Liver (tissue), 8 donors: ENCODE measurements at regions not wholly inside any gene's neighbourhood (a gene's known extent, or its start where the extent isn't known, plus 50 kb on each side); places are given as distances from the start of the nearest gene placed in this dataset.

ENCODE experiments used
- DNase-seq: peaks from one replicate; pipeline ENCODE4 v3.0.0-alpha.2; 2017; ENCODE audit warnings: low spot score
- H3K27ac ChIP-seq, 2 donors: one replicate each; pipeline ENCODE4 v1.7.0; 2013; ENCODE audit warnings: inconsistent platforms in 2 of 2, low read length in 2 of 2, control low read depth in 1 of 2, low read depth in 1 of 2, mild to moderate bottlenecking in 1 of 2
- H3K27me3 ChIP-seq, 4 donors: one replicate each; pipeline versions ENCODE4 v1.6.1 to v1.7.0; 2013; ENCODE audit warnings: low read length in 3 of 4, inconsistent platforms in 1 of 4, mild to moderate bottlenecking in 1 of 4, moderate library complexity in 1 of 4; ENCODE audit not compliant: control insufficient read depth in 4 of 4, insufficient read depth in 4 of 4
- H3K36me3 ChIP-seq, 4 donors: one replicate each; pipeline versions ENCODE4 v1.6.1 to v1.7.0; 2013; ENCODE audit warnings: low read length in 3 of 4, mild to moderate bottlenecking in 3 of 4, low read depth in 1 of 4, moderate library complexity in 1 of 4; ENCODE audit not compliant: control insufficient read depth in 4 of 4, insufficient read depth in 3 of 4
- H3K4me1 ChIP-seq, 4 donors: one replicate each; pipeline versions ENCODE4 v1.6.1 to v1.7.0; 2013; ENCODE audit warnings: low read length in 3 of 4, mild to moderate bottlenecking in 3 of 4, moderate library complexity in 1 of 4; ENCODE audit not compliant: control insufficient read depth in 4 of 4, insufficient read depth in 4 of 4
- H3K4me3 ChIP-seq, 3 donors: one replicate each; pipeline versions ENCODE4 v1.6.1 to v1.7.0; 2013; ENCODE audit warnings: low read length in 3 of 3, control low read depth in 1 of 3, low read depth in 1 of 3, mild to moderate bottlenecking in 1 of 3
- H3K9ac ChIP-seq, 2 donors: one replicate each; pipeline ENCODE4 v1.7.0; 2013; ENCODE audit warnings: low read length in 2 of 2, mild to moderate bottlenecking in 2 of 2, moderate library complexity in 2 of 2, control low read depth in 1 of 2, low read depth in 1 of 2
- H3K9me3 ChIP-seq, 4 donors: one replicate each; pipeline versions ENCODE4 v1.6.1 to v1.7.0; 2013; ENCODE audit warnings: low read length in 3 of 4; ENCODE audit not compliant: control insufficient read depth in 4 of 4
- ATF3 ChIP-seq: IDR thresholded peaks from 2 replicates; pipeline ENCODE4 v1.6.1; 2016; ENCODE audit warnings: antibody characterized with exemption
- CTCF ChIP-seq: fragments of 150-350 bp; IDR thresholded peaks from 2 replicates; pipeline ENCODE4 v1.5.1; 2017; ENCODE audit warnings: improper control_type of control experiment, low read depth, low read length; ENCODE audit not compliant: missing input control
- FOXA1 ChIP-seq: IDR thresholded peaks from 2 replicates; pipeline ENCODE4 v1.6.1; 2016; ENCODE audit warnings: antibody characterized with exemption
- GABPA ChIP-seq, 2 donors: IDR thresholded peaks in 1 of 2; conservative IDR thresholded peaks in 1 of 2; 2 replicates each; pipeline ENCODE4 v1.6.1; 2016; ENCODE audit warnings: antibody characterized with exemption in 2 of 2, mild to moderate bottlenecking in 1 of 2, moderate library complexity in 1 of 2
- HNF4A ChIP-seq, 2 donors: conservative IDR thresholded peaks; 2 replicates each; pipeline ENCODE4 v1.6.1; 2016; ENCODE audit warnings: antibody characterized with exemption in 2 of 2, mild to moderate bottlenecking in 2 of 2
- HNF4G ChIP-seq: IDR thresholded peaks from 2 replicates; pipeline ENCODE4 v1.6.1; 2016; ENCODE audit warnings: antibody characterized with exemption
- JUND ChIP-seq, 2 donors: IDR thresholded peaks; 2 replicates each; pipeline ENCODE4 v1.6.1; 2016; ENCODE audit warnings: antibody characterized with exemption in 2 of 2
- MAX ChIP-seq: IDR thresholded peaks from 2 replicates; pipeline ENCODE4 v1.6.1; 2016; ENCODE audit warnings: antibody characterized with exemption
- NR2F2 ChIP-seq: IDR thresholded peaks from 2 replicates; pipeline ENCODE4 v1.6.1; 2016; ENCODE audit warnings: antibody characterized with exemption
- RXRA ChIP-seq, 2 donors: IDR thresholded peaks; 2 replicates each; pipeline ENCODE4 v1.6.1; 2017 to 2018; ENCODE audit warnings: antibody characterized with exemption in 2 of 2, mild to moderate bottlenecking in 1 of 2
- SP1 ChIP-seq: IDR thresholded peaks from 2 replicates; pipeline ENCODE4 v1.6.1; 2018; ENCODE audit warnings: antibody characterized with exemption, mild to moderate bottlenecking
- TAF1 ChIP-seq: conservative IDR thresholded peaks from 2 replicates; pipeline ENCODE4 v1.6.1; 2016; ENCODE audit warnings: antibody characterized with exemption, mild to moderate bottlenecking
- YY1 ChIP-seq: IDR thresholded peaks from 2 replicates; pipeline ENCODE4 v1.6.1; 2016; ENCODE audit warnings: antibody characterized with exemption, mild to moderate bottlenecking
- ZBTB33 ChIP-seq: IDR thresholded peaks from 2 replicates; pipeline ENCODE4 v1.6.1; 2016; ENCODE audit warnings: antibody characterized with exemption
- WGBS: extraction: QIAGEN DNeasy Blood & Tissue Kit; methylation state at CpG from one replicate; pipeline ENCODE4 v1.1.7; 2013; 5-methylcytosine and 5-hydroxymethylcytosine counted together
- TF ChIP-seq, protein P1 (sequence below): IDR thresholded peaks from 2 replicates; pipeline ENCODE4 v1.6.1; 2016; ENCODE audit warnings: antibody characterized with exemption, mild to moderate bottlenecking
- donor health status: healthy.
- donor health status: healthy.
- donor health status: healthy.
- donor health status: healthy.
- donor health status: healthy.

GRCh38 chr2:48075631-48076030, 169.3 kb upstream of the FBXO11 start:
- no peaks in the 10 kb centered on the region for H3K4me1 ChIP-seq
- no peak overlapping the region for H3K9ac ChIP-seq
- no peaks in the 10 kb centered on the region for H3K27me3 ChIP-seq
- H3K36me3 ChIP-seq: no peaks in the 10 kb centered on the region
- H3K27ac ChIP-seq: no peak overlapping the region
- no peak overlapping the region for H3K4me3 ChIP-seq
- no peak for DNase-seq
- 95% methylated on average over 2 of the region's 2 CpGs for WGBS
- TF ChIP-seq CTCF (no peak), TAF1 (no peak), RXRA (IDR thresholded peaks at IDR 0.05) (no peak), YY1 (no peak), ZBTB33 (no peak), ATF3 (no peak), JUND (IDR thresholded peaks at IDR 0.05) (no peak)
- TF ChIP-seq, protein P1, sequence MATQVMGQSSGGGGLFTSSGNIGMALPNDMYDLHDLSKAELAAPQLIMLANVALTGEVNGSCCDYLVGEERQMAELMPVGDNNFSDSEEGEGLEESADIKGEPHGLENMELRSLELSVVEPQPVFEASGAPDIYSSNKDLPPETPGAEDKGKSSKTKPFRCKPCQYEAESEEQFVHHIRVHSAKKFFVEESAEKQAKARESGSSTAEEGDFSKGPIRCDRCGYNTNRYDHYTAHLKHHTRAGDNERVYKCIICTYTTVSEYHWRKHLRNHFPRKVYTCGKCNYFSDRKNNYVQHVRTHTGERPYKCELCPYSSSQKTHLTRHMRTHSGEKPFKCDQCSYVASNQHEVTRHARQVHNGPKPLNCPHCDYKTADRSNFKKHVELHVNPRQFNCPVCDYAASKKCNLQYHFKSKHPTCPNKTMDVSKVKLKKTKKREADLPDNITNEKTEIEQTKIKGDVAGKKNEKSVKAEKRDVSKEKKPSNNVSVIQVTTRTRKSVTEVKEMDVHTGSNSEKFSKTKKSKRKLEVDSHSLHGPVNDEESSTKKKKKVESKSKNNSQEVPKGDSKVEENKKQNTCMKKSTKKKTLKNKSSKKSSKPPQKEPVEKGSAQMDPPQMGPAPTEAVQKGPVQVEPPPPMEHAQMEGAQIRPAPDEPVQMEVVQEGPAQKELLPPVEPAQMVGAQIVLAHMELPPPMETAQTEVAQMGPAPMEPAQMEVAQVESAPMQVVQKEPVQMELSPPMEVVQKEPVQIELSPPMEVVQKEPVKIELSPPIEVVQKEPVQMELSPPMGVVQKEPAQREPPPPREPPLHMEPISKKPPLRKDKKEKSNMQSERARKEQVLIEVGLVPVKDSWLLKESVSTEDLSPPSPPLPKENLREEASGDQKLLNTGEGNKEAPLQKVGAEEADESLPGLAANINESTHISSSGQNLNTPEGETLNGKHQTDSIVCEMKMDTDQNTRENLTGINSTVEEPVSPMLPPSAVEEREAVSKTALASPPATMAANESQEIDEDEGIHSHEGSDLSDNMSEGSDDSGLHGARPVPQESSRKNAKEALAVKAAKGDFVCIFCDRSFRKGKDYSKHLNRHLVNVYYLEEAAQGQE: no peak
- no peaks in the 10 kb centered on the region for H3K9me3 ChIP-seq

DNA sequence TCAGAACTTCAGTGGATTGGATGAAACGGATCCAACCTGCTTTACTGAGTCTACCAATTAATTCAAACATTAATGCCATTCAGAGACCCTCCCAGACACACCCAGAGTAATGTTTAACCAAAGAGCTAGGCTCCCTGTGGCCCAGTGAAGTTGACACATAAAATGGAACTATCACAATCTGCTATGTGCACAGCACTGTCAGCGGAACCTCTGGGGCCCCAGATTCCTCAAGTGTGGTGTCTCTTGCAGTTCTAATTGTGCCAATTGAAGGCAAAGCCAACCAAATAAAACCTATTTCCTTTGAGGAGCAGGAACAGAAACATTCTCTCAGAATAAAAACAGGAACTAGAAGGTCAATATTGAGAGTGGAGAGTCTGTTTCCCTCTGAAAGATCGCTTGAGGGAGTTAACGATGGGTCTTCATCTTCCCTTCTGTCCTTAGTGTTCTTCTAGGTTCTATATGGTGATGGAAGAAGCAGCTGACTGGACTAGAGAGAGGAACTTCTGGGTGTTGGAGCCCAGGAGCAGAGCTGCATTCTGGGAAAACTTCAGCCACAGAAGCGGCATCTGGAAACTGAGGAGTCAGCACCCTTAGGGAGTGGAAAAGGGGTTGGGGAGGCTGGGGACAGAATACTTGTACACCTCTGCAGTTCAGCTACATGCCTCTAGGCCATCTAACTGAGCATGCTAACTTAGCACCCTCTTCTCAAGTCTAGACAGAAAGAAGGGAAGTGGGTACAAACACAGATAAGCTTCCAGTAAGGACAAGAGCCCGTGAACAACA, 174.4 kb upstream of the FBXO11 start:
- Histone ChIP-seq H3K9ac (no peak overlapping the region), H3K36me3 (no peaks in the 10 kb centered on the region), H3K27ac (no peak overlapping the region), H3K4me1 (no peaks in the 10 kb centered on the region), H3K9me3 (no peaks in the 10 kb centered on the region), H3K27me3 (no peaks in the 10 kb centered on the region), H3K4me3 (no peak overlapping the region)
- no peak for DNase-seq
- 85% methylated on average over 6 of the region's 6 CpGs for WGBS
- no peak for TF ChIP-seq NR2F2

GRCh38 chr2:48081317-48081628, 175.0 kb upstream of the FBXO11 start:
- H3K9me3 ChIP-seq: no peaks in the 10 kb centered on the region
- H3K36me3 ChIP-seq: no peaks in the 10 kb centered on the region
- no peak overlapping the region for H3K4me3 ChIP-seq
- no peak overlapping the region for H3K9ac ChIP-seq
- H3K4me1 ChIP-seq: no peaks in the 10 kb centered on the region
- H3K27ac ChIP-seq: no peak overlapping the region
- DNase-seq: no peak
- WGBS: 92% methylated on average over 7 of the region's 7 CpGs
- no peaks in the 10 kb centered on the region for H3K27me3 ChIP-seq
- TF ChIP-seq TAF1: no peak
- TF ChIP-seq YY1: no peak
- no peak for TF ChIP-seq MAX
- TF ChIP-seq ZBTB33: no peak
- no peak for TF ChIP-seq HNF4A (conservative IDR thresholded peaks at IDR 0.05)
- no peak for TF ChIP-seq JUND (IDR thresholded peaks at IDR 0.05)
- no peak for TF ChIP-seq HNF4G
- no peak for TF ChIP-seq GABPA (IDR thresholded peaks at IDR 0.05 in 1 of 2, conservative IDR thresholded peaks at IDR 0.05 in 1 of 2)
- no peak for TF ChIP-seq NR2F2
- no peak for TF ChIP-seq SP1
- TF ChIP-seq FOXA1: no peak
